GM18951 (cell line): ENCODE measurements at regions not wholly inside any gene's neighbourhood (a gene's known extent, or its start where the extent isn't known, plus 50 kb on each side); places are given as distances from the start of the nearest gene placed in this dataset.

Source experiments
- POLR2A ChIP-seq: IDR thresholded peaks from 4 replicates; pipeline ENCODE4 v1.6.1; 2011; ENCODE audit warnings: mild to moderate bottlenecking; ENCODE audit not compliant: insufficient read length, insufficient read depth; ENCODE audit errors: extremely low read depth
- in situ Hi-C: fragments of 300-500 bp; cut with MboI; formaldehyde crosslinking; loops from one replicate; pipeline ENCODE4 v1.12.0; 2022; ENCODE audit warnings: low sequenced_read_pairs, mixed read lengths, inconsistent platforms; ENCODE audit not compliant: unreplicated experiment

DNA sequence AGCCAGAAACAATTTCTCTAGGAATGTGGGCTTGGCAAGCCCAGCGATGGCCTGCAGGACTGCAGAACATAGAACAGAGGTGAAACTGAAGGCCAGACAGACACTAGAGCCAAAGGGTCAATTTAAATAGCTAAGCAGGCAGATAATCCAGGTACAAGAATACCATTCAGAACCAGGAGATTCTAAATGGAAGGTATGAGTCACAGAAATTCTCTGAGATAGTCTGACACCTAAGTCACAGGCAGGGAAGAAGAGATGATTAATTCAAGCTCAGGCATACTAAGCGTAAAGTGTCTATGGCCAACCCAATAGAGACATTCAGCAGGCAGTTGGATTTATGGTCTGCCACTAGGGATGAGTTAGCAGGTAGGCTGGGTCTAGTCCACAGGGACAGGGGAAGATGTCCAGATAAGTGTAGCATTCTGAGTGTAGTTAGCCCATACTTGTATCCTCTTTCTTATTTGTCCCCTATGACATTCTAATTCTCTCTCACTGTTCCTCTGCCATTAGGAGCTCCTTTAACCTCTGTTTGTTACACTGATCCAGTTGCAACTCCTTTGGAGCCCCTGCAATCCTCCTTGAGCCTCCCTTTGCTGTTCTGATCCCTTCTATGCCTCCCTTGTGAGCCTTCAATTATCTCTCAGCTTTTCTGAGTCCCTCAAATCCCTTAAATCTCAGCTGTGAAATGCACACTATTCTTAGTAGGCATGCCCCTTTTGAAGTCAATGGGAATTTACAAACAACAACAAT is 383.8 kb downstream of the LMO4 start:
- TF ChIP-seq POLR2A: no peak

DNA sequence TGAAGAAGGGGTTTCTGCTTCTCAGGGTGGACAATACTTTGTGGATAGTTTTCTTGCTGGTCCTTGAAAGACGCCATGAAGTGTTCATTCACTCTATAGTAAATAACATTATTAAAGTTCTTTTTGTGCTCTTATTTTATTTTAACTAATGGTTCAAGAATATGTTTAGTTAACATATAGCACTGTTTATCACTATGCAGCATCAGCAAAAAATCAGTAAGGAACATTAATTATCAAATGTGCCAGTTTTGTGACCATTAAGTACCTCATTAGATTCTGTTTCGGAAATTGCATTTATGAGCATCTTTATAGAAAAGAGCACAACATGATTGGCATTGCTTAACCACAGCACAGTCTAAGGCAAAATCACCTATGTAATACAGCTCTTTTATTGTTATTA is 385.6 kb downstream of the LMO4 start:
- in situ Hi-C loops: no loop called here

More for the DNA sequence above, 383.8 kb downstream of the LMO4 start:
- in situ Hi-C loops: no loop called here

DNA sequence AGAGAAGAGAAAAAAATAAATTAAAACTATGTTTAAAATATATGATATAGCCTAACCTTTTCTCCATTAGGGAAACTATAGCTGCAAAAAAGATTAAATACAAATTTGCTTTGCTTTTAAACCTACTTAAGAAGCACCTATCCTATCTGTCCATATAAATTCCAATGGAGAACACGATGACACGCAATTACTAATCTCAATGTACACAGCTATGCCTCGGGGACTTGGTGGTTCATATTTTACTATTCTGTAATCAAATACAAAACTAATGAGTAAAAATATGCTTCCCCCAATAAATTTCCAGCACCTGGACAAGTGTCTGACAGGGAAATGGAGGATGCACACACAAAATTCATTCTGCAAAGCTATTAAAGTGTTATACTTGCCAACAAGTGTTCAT is 386.4 kb downstream of the LMO4 start:
- in situ Hi-C loops: no loop called here
- TF ChIP-seq POLR2A: no peak

More for the DNA sequence above, 385.6 kb downstream of the LMO4 start:
- no peak for TF ChIP-seq POLR2A

DNA sequence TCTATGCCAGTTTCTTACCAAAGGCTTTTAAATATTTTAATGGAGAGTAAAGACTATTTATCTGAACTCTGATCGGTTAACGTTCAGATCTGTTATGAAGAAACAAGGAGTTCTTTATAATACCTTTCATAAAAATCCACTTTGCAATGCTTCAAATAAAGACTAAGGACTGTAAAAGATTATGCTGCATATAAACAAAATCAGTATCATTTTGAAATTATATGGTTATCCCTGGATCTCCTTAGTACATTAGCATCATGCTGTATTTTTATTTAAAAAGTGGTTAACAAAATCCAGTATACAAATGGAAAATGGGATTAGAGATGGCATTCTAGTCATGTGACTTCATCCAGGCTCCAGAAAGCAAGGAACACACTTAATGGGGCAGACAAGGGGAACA is 386.8 kb downstream of the LMO4 start:
- in situ Hi-C loops: no loop called here
- TF ChIP-seq POLR2A: no peak

DNA sequence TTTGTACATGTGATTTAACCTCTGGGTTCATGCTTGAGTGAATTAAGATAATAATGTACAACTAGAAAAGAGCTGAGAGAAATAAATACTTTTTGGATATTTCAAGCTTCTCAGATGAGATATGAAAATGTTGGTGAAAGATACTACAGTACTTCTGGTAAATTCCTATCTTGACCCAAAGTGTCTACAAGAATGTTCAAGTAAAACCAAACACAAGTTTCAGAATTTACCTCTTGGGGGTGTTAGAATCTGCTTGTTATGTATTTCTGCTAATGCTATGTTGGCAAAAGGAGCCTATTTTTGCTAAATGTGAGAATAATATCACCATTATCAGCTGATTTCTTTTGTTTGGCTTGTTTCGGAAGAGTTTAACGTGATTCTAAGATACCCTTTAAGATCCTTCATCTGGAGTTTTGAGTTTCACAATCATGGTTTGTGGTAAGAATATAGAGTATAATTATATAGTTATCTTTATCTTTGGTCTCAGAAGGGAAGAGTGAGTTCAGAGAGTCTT is 388.5 kb downstream of the LMO4 start:
- in situ Hi-C loops: no loop called here
- TF ChIP-seq POLR2A: no peak

DNA sequence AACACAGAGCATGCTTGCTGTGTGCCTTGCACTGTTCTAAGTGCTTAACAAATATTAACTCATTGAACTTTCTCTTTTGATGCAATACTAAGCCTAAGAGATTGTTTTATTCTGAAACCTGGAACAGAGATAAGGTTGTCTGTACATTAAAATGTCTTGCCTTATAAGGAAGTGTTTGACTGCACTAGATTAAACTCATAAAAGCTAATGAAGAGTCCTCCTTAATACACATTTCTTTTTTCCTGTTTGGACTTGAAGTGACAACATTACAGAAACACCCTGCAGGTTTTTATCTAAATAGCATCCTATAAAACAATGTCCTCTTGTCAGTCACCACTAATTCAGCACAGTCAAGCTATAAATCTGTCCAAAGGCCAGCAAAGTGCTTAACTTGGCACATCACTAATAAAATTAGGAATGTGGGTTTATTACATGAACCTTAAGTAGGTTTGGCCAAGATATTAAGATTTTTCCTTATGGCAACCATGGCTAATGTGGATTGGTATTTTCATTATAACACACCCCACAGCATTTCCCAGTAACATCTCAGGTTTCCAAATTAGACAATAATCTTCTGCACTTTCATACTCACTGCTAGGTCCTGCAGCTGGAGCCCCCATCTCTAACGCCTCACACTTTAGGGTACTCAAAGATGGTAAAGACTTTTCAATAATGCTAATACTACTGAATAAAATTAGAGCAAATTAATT is 389.7 kb downstream of the LMO4 start:
- TF ChIP-seq POLR2A: no peak
- in situ Hi-C loops: no loop called here

DNA sequence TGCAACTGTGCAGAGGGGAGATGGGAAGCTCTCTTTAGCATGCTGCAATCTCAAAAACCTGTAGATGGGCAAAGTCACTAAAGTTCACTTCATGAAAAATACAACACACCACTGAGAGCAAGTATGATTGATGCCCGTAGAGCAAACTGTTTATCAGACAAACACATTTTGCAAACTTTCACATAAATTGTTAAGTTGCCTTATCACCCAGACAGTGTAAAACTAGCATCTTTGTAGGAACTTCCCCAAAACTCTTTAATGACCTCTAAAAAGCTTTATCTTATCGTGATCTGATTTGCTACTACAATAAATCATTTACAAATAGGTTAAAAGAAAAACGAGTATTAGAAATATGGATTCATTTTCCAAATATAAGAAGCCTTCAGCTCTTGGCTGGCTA is 391.0 kb downstream of the LMO4 start:
- in situ Hi-C loops: no loop called here
- TF ChIP-seq POLR2A: no peak

DNA sequence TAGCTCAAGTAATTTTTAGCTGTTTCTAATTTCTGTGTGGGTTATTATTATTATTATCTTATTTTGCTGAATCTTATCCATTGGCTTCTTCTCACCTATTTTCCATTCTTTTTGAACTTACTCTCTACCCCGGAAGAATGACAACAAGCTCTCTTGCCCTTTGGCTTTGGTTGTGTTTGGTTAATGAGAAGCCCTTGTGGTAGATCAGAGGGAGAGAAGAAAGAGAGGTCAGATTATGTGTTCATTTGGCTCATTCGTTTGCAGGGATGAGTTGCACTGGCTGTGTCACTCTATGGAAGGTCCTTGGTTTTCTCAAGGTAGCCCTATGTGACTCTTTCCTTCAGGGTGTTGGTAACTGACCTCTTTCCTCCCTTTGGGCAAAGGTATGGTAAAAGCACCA is 391.9 kb downstream of the LMO4 start:
- no peak for TF ChIP-seq POLR2A
- in situ Hi-C loops: no loop called here

DNA sequence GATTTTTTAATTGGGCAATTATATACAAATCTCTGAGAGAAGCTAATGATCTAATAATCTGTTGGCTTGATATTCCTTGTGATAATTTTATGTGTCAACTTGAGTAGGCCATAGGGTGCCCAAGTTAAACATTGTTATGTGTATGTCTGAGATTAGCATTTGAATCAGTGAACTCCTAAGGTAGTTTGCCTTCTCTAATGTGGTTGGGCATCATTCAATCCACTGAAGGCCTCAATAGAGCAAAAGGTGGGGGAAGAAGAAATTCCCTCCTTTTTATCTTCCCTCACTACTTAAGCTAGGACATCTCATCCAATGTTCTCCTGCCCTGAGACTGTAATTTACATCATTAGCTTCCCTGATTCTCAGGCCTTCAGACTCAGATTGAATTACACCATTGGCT is 394.5 kb downstream of the LMO4 start:
- TF ChIP-seq POLR2A: no peak
- in situ Hi-C loops: no loop called here

DNA sequence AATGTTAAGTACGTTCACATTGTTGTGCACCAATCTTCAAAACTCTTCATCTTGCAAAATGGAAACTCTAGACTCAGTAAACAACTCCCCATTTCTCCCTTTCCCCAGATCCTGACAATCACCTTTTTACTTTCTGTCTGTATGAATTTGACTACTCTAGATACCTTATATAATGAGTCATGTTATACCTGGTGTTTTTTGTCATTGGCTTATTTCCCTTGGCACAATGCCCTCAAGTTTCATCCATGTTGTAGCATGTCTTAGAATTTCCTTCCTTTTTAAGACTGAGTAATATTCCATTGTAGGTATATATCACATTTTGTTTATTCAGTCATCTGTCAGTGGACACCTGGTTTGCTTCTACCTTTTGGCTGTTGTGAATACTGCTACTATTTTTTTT is 399.5 kb downstream of the LMO4 start:
- no peak for TF ChIP-seq POLR2A
- in situ Hi-C loops: no loop called here

DNA sequence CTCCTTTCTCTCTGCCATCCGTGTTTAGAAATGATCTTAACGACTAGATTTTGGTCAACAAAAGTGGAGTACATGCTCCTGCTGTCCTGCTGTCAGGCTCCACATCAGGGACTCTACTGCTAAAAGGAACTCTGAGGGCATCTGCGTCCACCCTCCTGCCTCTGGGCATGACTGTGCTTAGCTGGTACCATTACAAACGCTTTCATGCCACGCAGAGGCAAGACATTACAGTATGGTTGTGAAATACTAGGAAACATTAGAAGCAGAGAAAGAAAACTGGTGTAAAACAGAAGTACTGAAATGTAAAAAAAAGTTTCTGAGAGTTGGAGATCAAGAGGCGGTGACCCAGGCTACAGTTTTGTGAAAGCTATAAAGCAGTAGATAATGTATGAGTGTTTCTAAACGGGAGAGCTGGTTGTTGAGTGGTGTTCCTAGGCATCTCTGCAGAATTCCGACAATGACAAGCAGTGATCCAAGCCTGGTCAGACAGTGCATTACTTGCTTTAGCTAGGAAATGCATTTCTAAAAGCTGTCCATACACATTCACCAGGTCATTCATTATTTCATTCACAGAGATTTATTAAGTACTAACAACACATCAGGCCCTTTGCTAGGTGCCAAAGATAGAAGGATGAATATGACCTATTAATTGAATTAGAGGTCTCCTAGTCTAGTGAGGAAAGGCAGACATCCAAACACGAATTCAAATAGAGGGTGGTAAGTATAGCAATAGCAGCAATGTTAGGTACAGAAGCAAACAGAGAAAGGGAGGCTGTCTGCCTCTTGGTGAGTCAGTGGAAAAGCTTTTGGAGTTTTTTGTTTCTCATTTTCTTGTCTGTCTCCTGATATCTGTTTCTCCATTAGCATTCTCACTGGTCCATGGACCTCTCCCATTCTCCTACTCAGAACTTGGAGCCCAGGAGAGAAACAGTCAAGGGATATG is 401.9 kb downstream of the LMO4 start:
- in situ Hi-C loops: no loop called here
- TF ChIP-seq POLR2A: no peak

DNA sequence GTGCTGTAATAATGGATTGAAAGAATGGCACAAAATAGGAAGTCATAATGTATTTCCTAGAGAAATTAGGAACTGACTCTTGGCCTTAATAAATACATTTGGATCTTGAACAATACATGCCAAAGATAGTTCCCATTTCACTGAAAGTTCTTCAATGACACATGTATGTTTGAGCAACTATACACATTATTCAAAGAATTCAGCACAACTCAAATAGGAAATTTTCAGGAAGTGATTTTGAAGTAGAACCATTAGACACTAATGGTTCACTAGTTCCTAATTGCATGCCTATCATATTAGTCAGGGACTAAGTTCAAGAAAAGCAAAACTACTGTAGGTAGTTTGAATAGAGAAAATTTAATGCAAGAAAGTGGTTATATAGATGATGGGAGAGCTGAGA is 404.7 kb downstream of the LMO4 start:
- in situ Hi-C loops: no loop called here
- no peak for TF ChIP-seq POLR2A

DNA sequence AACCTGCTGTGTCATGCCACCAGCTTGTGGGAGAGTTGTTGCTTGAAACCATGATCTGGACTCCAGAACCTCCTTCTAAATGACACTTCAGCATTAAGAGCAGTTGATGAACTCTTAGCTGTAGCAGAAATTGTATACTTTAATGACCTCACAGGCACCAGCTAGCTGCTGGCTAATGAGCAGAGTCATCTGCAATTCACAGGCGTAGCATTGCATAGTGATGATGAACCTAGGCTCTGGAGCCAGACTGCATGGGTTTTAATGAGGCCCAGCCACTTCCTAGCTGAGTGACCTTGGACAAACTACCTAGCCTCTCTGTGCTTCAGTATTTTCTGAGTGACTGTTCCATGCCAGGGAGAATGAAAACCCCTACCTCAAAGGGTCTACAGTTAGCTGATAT is 407.1 kb downstream of the LMO4 start:
- no peak for TF ChIP-seq POLR2A
- in situ Hi-C loops: no loop called here
